NCI-H1417 treated with DMSO at 0.1 percent for 48 hours (cell line): ENCODE measurements at regions not wholly inside any gene's neighbourhood (a gene's known extent, or its start where the extent isn't known, plus 50 kb on each side); places are given as distances from the start of the nearest gene placed in this dataset.
A peak's percentile ranks its signal among the peaks of the same experiment; 100 is the strongest.
"Not testable (repeated sequence)": the region's sequence is repeated elsewhere in the genome, so short reads cannot be mapped to it uniquely, and the experiment has no call there.

Experiments
- DNase-seq: peaks from one replicate; lab custom pipeline; 2025; lab: John Stamatoyannopoulos, UW

GRCh38 chr2:60356346-60356745 is 197.1 kb downstream of the BCL11A start:
- no peak for DNase-seq

- DNase-seq = no peak
Measured at GRCh38 chr2:60355849-60356261, 197.6 kb downstream of the BCL11A start.

GRCh38 chr2:60354713-60355112 is 198.7 kb downstream of the BCL11A start:
- no peak for DNase-seq

GRCh38 chr2:60353863-60354262 is 199.6 kb downstream of the BCL11A start:
- DNase-seq = no peak

GRCh38 chr2:60353406-60353800 is 200.1 kb downstream of the BCL11A start:
- no peak for DNase-seq

GRCh38 chr2:60352491-60353405 is 200.7 kb downstream of the BCL11A start:
- DNase-seq = no peak

- DNase-seq = no peak
Measured at GRCh38 chr2:60351802-60352201, 201.7 kb downstream of the BCL11A start.

GRCh38 chr2:60351321-60351720 is 202.1 kb downstream of the BCL11A start:
- DNase-seq = no peak

GRCh38 chr2:60350791-60351190 is 202.7 kb downstream of the BCL11A start:
- no peak for DNase-seq

GRCh38 chr2:60347781-60348180 is 205.7 kb downstream of the BCL11A start:
- DNase-seq = no peak

- not testable (repeated sequence) for DNase-seq
Measured at GRCh38 chr2:60342491-60342890, 211.0 kb downstream of the BCL11A start.

- no peak for DNase-seq
Measured at GRCh38 chr2:60341151-60341550, 212.3 kb downstream of the BCL11A start.

- DNase-seq = no peak
Measured at GRCh38 chr2:60339286-60339685, 214.2 kb downstream of the BCL11A start.

- DNase-seq = no peak
Measured at GRCh38 chr2:60337142-60337497, 216.3 kb downstream of the BCL11A start.

GRCh38 chr2:60336442-60337141 is 216.9 kb downstream of the BCL11A start:
- no peak for DNase-seq

- DNase-seq = no peak
Measured at GRCh38 chr2:60335533-60336237, 217.8 kb downstream of the BCL11A start.

GRCh38 chr2:60334610-60335009 is 218.8 kb downstream of the BCL11A start:
- DNase-seq = no peak

GRCh38 chr2:60333264-60333663 is 220.2 kb downstream of the BCL11A start:
- DNase-seq = no peak

GRCh38 chr2:60331115-60331809 is 222.2 kb downstream of the BCL11A start:
- DNase-seq = peak; percentile 16

- no peak for DNase-seq
Measured at GRCh38 chr2:60329225-60329624, 224.2 kb downstream of the BCL11A start.

- no peak for DNase-seq
Measured at GRCh38 chr2:60324536-60324935, 228.9 kb downstream of the BCL11A start.

- DNase-seq = no peak
Measured at GRCh38 chr2:60321816-60322215, 231.6 kb downstream of the BCL11A start.
